Skeletal muscle satellite cell (primary cell): ENCODE measurements at regions not wholly inside any gene's neighbourhood (a gene's known extent, or its start where the extent isn't known, plus 50 kb on each side); places are given as distances from the start of the nearest gene placed in this dataset.

Experiments used
- H3K27me3 ChIP-seq: 2 replicates; pipeline ENCODE4 v1.7.0; 2013; ENCODE audit warnings: low read length; ENCODE audit not compliant: control insufficient read depth, insufficient read depth
- H3K36me3 ChIP-seq: 2 replicates; pipeline ENCODE4 v1.7.0; 2013; ENCODE audit warnings: mild to moderate bottlenecking, control low read depth, low read length; ENCODE audit not compliant: insufficient read depth
- H3K4me1 ChIP-seq: 2 replicates; pipeline ENCODE4 v1.7.0; 2013; ENCODE audit warnings: low read length; ENCODE audit not compliant: control insufficient read depth, insufficient read depth
- H3K4me2 ChIP-seq: 2 replicates; pipeline ENCODE4 v1.7.0; 2013; ENCODE audit warnings: mild to moderate bottlenecking, low read length
- H3K4me3 ChIP-seq: 2 replicates; pipeline ENCODE4 v1.7.0; 2013; ENCODE audit warnings: low read length
- H3K9ac ChIP-seq: 2 replicates; pipeline ENCODE4 v1.7.0; 2013; ENCODE audit warnings: mild to moderate bottlenecking, low read depth, low read length, moderate library complexity
- H3K9me3 ChIP-seq: replicated peaks from 2 replicates; pipeline ENCODE4 v1.7.0; 2013; ENCODE audit warnings: mild to moderate bottlenecking, control low read depth, low read length

- Histone ChIP-seq H3K36me3 (no peaks in the 10 kb centered on the region), H3K4me1 (no peaks in the 10 kb centered on the region), H3K9me3 (no peaks in the 10 kb centered on the region), H3K4me2 (no peak overlapping the region), H3K9ac (no peak overlapping the region), H3K4me3 (no peak overlapping the region), H3K27me3 (no peaks in the 10 kb centered on the region)
Observed at GRCh38 chr14:101175731-101176534, 272.4 kb upstream of the RTL1 start.

- Histone ChIP-seq H3K4me1 (no peaks in the 10 kb centered on the region), H3K9ac (no peak overlapping the region), H3K9me3 (no peaks in the 10 kb centered on the region), H3K36me3 (no peaks in the 10 kb centered on the region), H3K4me3 (no peak overlapping the region), H3K4me2 (no peak overlapping the region), H3K27me3 (no peaks in the 10 kb centered on the region)
Observed at GRCh38 chr14:101176535-101177205, 273.1 kb upstream of the RTL1 start.

- Histone ChIP-seq H3K4me1 (no peaks in the 10 kb centered on the region), H3K36me3 (no peaks in the 10 kb centered on the region), H3K4me2 (no peak overlapping the region), H3K4me3 (no peak overlapping the region), H3K27me3 (no peaks in the 10 kb centered on the region), H3K9me3 (no peaks in the 10 kb centered on the region), H3K9ac (no peak overlapping the region)
Observed at GRCh38 chr14:101177301-101177971, 273.9 kb upstream of the RTL1 start.

- no peaks in the 10 kb centered on the region for H3K9me3 ChIP-seq
- no peak overlapping the region for H3K4me3 ChIP-seq
- H3K27me3 ChIP-seq = no peaks in the 10 kb centered on the region
- no peaks in the 10 kb centered on the region for H3K4me1 ChIP-seq
- no peak overlapping the region for H3K9ac ChIP-seq
- H3K4me2 ChIP-seq = no peak overlapping the region
- H3K36me3 ChIP-seq = no peaks in the 10 kb centered on the region
Observed at GRCh38 chr14:101178184-101179072, 274.9 kb upstream of the RTL1 start.

- Histone ChIP-seq H3K4me1 (no peaks in the 10 kb centered on the region), H3K9ac (no peak overlapping the region), H3K27me3 (no peaks in the 10 kb centered on the region), H3K4me2 (no peak overlapping the region), H3K9me3 (no peaks in the 10 kb centered on the region), H3K36me3 (no peaks in the 10 kb centered on the region), H3K4me3 (no peak overlapping the region)
Observed at GRCh38 chr14:101179691-101180211, 276.2 kb upstream of the RTL1 start.

GRCh38 chr14:101181446-101182313, 278.2 kb upstream of the RTL1 start:
- Histone ChIP-seq H3K4me3 (no peak overlapping the region), H3K4me2 (no peak overlapping the region), H3K9ac (no peak overlapping the region), H3K9me3 (no peaks in the 10 kb centered on the region), H3K27me3 (peaks cover 4% of the 10 kb centered on the region), H3K36me3 (no peaks in the 10 kb centered on the region), H3K4me1 (no peaks in the 10 kb centered on the region)

- no peaks in the 10 kb centered on the region for H3K4me1 ChIP-seq
- H3K4me3 ChIP-seq = no peak overlapping the region
- no peak overlapping the region for H3K9ac ChIP-seq
- H3K36me3 ChIP-seq = no peaks in the 10 kb centered on the region
- H3K27me3 ChIP-seq = peaks cover 4% of the 10 kb centered on the region
- H3K4me2 ChIP-seq = no peak overlapping the region
- no peaks in the 10 kb centered on the region for H3K9me3 ChIP-seq
Observed at GRCh38 chr14:101182476-101182875, 279.0 kb upstream of the RTL1 start.

- H3K4me3 ChIP-seq = no peak overlapping the region
- no peak overlapping the region for H3K9ac ChIP-seq
- peaks cover 4% of the 10 kb centered on the region for H3K27me3 ChIP-seq
- no peak overlapping the region for H3K4me2 ChIP-seq
- no peaks in the 10 kb centered on the region for H3K4me1 ChIP-seq
- H3K36me3 ChIP-seq = no peaks in the 10 kb centered on the region
- no peaks in the 10 kb centered on the region for H3K9me3 ChIP-seq
Observed at GRCh38 chr14:101183376-101184103, 280.0 kb upstream of the RTL1 start.

GRCh38 chr14:101184104-101184455, 280.6 kb upstream of the RTL1 start:
- Histone ChIP-seq H3K9me3 (no peaks in the 10 kb centered on the region), H3K4me1 (no peaks in the 10 kb centered on the region), H3K4me2 (no peak overlapping the region), H3K4me3 (no peak overlapping the region), H3K36me3 (no peaks in the 10 kb centered on the region), H3K27me3 (peaks cover 4% of the 10 kb centered on the region), H3K9ac (no peak overlapping the region)

- Histone ChIP-seq H3K9ac (no peak overlapping the region), H3K27me3 (peaks cover 4% of the 10 kb centered on the region), H3K9me3 (no peaks in the 10 kb centered on the region), H3K4me3 (no peak overlapping the region), H3K4me1 (no peaks in the 10 kb centered on the region), H3K36me3 (no peaks in the 10 kb centered on the region), H3K4me2 (no peak overlapping the region)
Observed at GRCh38 chr14:101184572-101184971, 281.1 kb upstream of the RTL1 start.
